Adipocyte (in vitro differentiated cells): ENCODE measurements at regions not wholly inside any gene's neighbourhood (a gene's known extent, or its start where the extent isn't known, plus 50 kb on each side); places are given as distances from the start of the nearest gene placed in this dataset.

Experiments used
- DNase-seq: peaks from one replicate; pipeline ENCODE4 v3.0.0-alpha.2; 2015; ENCODE audit warnings: low read depth
- H3K27me3 ChIP-seq: replicated peaks from 2 replicates; pipeline ENCODE4 v1.7.0; 2013; ENCODE audit warnings: mild to moderate bottlenecking, low read length, moderate library complexity; ENCODE audit not compliant: control insufficient read depth, insufficient read depth
- H3K36me3 ChIP-seq: 2 replicates; pipeline ENCODE4 v1.7.0; 2013; ENCODE audit warnings: low read length, mild to moderate bottlenecking, moderate library complexity; ENCODE audit not compliant: control insufficient read depth, insufficient read depth, severe bottlenecking
- H3K4me1 ChIP-seq: 2 replicates; pipeline ENCODE4 v1.7.0; 2013; ENCODE audit warnings: mild to moderate bottlenecking, low read length, moderate library complexity; ENCODE audit not compliant: control insufficient read depth, insufficient read depth
- H3K4me3 ChIP-seq: 2 replicates; pipeline ENCODE4 v1.7.0; 2013; ENCODE audit warnings: mild to moderate bottlenecking, low read length, moderate library complexity
- H3K9ac ChIP-seq: 2 replicates; pipeline ENCODE4 v1.7.0; 2013; ENCODE audit warnings: mild to moderate bottlenecking, low read length, moderate library complexity
- H3K9me3 ChIP-seq: 2 replicates; pipeline ENCODE4 v1.7.0; 2013; ENCODE audit warnings: mild to moderate bottlenecking, low read length, moderate library complexity; ENCODE audit not compliant: control insufficient read depth

GRCh38 chr5:13994621-13995253 lies 50.2 kb upstream of the DNAH5 start:
- no peaks in the 10 kb centered on the region for H3K27me3 ChIP-seq
- H3K9me3 ChIP-seq: peaks cover 4% of the 10 kb centered on the region
- no peak overlapping the region for H3K9ac ChIP-seq
- no peak overlapping the region for H3K4me3 ChIP-seq
- H3K36me3 ChIP-seq: no peaks in the 10 kb centered on the region
- DNase-seq: no peak
- no peaks in the 10 kb centered on the region for H3K4me1 ChIP-seq
